ENCODE measurements at regions not wholly inside any gene's neighbourhood (a gene's known extent, or its start where the extent isn't known, plus 50 kb on each side); places are given as distances from the start of the nearest gene placed in this dataset.

- TF ChIP-seq CTCF (IDR thresholded peaks at IDR 0.05) (no peak), EZH2 (IDR thresholded peaks at IDR 0.05; ENCODE audit: borderline replicate concordance, insufficient read depth, low read depth, low read length, poor library complexity, severe bottlenecking) (no peak)
Observed at GRCh38 chr2:14690926-14691325, 58.4 kb downstream of the LRATD1 start.

Data from B cell (primary cell).